C4-2B (cell line): ENCODE measurements at regions not wholly inside any gene's neighbourhood (a gene's known extent, or its start where the extent isn't known, plus 50 kb on each side); places are given as distances from the start of the nearest gene placed in this dataset.

ENCODE experiments used
- ZFX ChIP-seq: fragments of 450-650 bp; IDR thresholded peaks from 2 replicates; pipeline ENCODE4 v1.6.1; 2017
- TF ChIP-seq, protein P1 (sequence below): fragments of 450-650 bp; conservative IDR thresholded peaks from 2 replicates; pipeline ENCODE4 v1.5.1; 2017; ENCODE audit warnings: mild to moderate bottlenecking

DNA sequence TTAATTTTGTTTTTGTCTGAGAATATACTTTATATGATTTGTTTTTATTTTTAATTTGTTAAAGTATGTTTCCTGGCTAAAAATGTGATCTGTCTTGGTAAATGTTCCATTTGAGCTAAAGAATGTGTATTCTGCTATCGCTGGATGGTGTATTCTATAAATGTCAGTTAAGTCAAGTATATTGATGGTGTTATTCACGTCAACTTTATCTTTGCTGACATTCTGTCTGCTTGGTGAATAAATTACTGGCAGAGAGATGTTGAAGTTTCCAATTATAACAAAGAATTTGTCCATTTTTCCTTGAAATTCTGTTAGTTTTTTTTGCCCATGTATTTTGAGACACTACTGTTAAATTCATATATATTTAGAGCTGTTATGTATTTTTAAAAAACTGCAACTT is 1131.8 kb upstream of the GJE1 start:
- TF ChIP-seq, protein P1, sequence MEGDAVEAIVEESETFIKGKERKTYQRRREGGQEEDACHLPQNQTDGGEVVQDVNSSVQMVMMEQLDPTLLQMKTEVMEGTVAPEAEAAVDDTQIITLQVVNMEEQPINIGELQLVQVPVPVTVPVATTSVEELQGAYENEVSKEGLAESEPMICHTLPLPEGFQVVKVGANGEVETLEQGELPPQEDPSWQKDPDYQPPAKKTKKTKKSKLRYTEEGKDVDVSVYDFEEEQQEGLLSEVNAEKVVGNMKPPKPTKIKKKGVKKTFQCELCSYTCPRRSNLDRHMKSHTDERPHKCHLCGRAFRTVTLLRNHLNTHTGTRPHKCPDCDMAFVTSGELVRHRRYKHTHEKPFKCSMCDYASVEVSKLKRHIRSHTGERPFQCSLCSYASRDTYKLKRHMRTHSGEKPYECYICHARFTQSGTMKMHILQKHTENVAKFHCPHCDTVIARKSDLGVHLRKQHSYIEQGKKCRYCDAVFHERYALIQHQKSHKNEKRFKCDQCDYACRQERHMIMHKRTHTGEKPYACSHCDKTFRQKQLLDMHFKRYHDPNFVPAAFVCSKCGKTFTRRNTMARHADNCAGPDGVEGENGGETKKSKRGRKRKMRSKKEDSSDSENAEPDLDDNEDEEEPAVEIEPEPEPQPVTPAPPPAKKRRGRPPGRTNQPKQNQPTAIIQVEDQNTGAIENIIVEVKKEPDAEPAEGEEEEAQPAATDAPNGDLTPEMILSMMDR = no peak
- no peak for TF ChIP-seq ZFX
